H54 (cell line): ENCODE measurements at regions not wholly inside any gene's neighbourhood (a gene's known extent, or its start where the extent isn't known, plus 50 kb on each side); places are given as distances from the start of the nearest gene placed in this dataset.

Source experiments
- DNase-seq: peaks from one replicate; pipeline ENCODE4 v3.0.0; 2011; ENCODE audit warnings: low spot score, mixed read lengths; ENCODE audit not compliant: insufficient read length
- FAIRE-seq: peaks from 3 replicates; lab custom pipeline; 2011; peaks lifted over from hg19 to GRCh38; lab: Jason Lieb, UNC
- POLR2A ChIP-seq: IDR thresholded peaks from 2 replicates; pipeline ENCODE4 v1.6.1; 2011; ENCODE audit warnings: low read depth, mild to moderate bottlenecking, low read length

DNA sequence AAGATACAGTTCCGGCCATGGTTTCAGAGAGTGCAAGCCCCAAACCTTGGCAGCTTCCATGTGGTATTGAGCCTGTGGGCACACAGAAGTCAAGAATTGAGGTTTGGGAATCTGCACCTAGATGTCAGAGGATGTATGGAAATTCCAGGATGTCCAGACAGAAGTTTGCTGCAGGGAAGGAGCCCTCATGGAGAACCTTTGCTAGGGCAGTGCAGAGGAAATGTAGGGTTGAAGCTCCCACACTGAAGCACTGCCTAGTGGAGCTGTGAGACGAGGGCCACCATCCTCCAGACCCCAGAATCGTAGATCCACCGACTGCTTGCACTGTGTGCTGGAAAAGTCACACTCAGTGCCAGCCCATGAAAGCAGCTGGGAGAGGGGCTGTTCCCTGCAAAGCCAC lies 267.5 kb downstream of the OGFRL1 start:
- no peak for TF ChIP-seq POLR2A
- DNase-seq (no peak), FAIRE-seq (no peak)

DNA sequence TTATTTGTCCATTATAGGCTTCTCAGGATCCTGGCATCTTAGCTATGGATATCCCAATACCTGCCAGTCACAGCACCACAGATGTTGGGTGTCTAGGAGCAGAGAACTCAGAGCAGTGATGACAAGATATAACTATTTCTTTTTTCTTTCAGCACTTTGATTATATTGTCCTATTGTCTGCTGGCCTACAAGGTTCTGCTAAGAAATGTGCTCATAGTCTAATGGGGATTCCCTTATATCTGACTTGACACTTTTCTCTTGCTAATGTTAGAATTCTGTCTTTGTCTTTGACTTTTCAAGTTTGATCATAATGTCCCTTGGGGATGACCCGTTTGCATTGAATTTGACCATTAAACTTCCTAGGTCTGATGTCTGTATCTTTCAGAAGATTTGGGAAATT lies 270.4 kb downstream of the OGFRL1 start:
- DNase-seq (no peak), FAIRE-seq (no peak)
- TF ChIP-seq POLR2A = no peak

DNA sequence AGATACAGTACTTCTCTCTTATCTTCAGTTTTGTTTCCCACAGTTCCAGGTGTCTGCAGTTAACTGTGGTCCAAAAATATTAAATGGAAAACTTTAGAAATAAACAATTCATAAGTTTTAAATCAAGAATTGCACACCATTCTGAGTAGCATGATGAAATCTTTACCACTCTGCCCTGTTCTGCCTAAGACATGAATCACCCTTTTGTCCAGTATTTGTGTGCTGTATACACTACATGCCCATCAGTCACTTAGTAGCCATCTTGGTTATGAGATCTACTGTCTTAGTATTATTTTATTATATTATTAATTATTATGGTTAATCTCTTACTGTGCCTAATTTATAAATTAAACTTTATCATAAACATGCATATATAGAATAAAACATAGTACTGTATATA lies 279.0 kb downstream of the OGFRL1 start:
- no peak for TF ChIP-seq POLR2A
- no peak for FAIRE-seq
- DNase-seq = no peak

DNA sequence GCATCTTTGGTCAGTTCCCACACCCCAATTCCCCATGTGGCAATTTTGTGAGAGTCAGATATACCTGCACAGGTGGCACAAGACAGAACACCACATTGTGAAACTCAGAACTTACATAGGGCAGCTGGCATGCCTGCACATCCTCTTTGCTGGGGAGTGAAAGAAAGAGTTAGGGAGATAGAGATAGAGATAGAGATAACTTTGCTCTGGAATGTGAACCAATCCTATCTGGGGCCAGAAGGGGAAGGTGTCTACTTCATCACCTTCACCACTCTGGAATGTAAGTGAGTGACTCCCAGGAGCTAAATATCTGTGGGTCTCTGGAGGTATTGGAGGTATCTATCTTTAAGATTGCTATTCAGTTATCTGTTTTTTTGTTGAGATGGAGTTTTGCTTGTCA lies 289.2 kb downstream of the OGFRL1 start:
- DNase-seq (no peak), FAIRE-seq (no peak)
- TF ChIP-seq POLR2A = no peak

DNA sequence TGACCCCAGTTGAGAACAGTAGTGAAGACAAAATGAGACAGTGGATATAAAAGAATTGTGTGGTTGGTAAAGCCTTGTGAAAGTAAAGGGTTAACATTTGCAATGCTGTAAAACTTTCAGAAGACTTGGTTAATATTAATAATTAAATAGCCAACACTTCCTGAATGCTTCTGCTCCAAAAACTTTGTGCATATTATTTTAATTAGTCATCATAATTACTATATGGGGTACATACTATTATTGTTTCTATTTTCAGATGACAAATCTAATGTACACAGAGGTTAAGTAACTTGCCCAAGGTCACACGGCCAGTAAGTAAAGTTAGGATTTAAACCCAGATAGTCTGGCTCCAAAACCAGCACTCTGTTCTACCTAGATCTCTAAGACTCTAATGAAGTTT lies 291.3 kb downstream of the OGFRL1 start:
- TF ChIP-seq POLR2A = no peak
- FAIRE-seq = no peak

DNA sequence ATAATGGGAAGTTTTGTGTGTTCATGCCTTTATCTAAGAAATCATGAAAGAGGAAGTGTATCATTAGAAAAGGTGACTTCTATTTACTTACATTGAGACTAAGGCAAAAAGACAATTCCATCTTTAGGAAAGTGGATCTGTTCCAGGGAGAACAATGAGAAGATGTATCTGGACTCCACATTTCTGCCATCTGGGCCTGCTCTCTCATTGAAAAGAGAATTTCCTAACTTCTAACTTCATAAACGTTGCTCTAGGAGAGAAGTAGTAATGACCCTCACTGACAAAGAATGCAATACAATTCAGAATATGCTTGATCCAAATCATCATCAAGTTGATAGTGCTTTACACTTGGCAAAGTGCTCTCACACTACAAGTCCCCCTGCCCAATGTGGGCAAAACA lies 294.2 kb downstream of the OGFRL1 start:
- FAIRE-seq (no peak), DNase-seq (no peak)
- no peak for TF ChIP-seq POLR2A

More for the DNA sequence above, 291.3 kb downstream of the OGFRL1 start:
- DNase-seq = no peak

DNA sequence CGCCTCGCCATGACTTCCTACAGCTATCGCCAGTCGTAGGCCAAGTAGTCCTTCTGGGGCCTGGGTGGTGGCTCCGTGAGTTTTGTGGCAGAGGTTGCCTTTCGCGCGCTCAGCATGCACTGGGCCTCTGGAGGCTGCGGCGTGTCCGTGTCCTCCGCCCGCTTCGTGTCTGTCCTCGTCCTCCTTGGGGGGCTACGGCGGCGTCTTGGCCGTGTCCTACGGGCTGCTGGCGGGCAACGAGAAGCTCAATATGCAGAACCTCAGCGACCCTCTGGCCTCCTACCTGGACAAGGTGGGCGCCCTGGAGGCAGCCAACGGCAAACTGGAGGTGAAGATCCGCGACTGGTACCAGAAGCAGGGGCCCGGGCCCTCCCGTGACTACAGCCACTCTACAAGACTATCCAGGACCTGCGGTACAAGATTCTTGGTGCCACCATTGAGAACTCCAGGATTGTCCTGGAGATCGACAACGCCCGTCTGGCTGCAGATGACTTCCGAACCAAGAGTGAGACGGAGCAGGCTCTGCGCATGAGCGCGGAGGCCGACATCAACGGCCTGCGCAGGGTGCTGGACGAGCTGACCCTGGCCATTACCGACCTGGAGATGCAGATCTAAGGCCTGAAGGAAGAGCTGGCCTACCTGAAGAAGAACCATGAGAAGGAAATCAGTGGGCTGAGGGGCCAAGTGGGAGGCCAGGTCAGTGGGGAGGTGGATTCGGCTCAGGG lies 296.3 kb downstream of the OGFRL1 start:
- DNase-seq (no peak), FAIRE-seq (no peak)
- no peak for TF ChIP-seq POLR2A

DNA sequence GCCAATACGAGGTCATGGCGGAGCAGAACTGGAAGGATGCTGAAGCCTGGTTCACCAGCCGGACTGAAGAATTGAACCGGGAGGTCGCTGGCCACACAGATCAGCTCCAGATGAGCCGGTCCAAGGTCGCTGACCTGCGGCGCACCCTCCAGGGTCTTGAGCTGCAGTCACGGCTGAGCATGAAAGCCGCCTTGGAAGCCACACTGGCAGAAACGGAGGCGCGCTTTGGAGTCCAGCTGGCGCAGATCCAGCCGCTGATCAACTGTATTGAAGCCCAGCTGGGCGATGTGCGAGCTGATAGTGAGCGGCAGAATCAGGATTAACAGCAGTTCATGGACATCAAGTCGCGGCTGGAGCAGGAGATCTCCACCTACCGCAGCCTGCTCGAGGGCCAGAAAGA lies 296.9 kb downstream of the OGFRL1 start:
- TF ChIP-seq POLR2A = no peak
- FAIRE-seq = no peak
- no peak for DNase-seq

DNA sequence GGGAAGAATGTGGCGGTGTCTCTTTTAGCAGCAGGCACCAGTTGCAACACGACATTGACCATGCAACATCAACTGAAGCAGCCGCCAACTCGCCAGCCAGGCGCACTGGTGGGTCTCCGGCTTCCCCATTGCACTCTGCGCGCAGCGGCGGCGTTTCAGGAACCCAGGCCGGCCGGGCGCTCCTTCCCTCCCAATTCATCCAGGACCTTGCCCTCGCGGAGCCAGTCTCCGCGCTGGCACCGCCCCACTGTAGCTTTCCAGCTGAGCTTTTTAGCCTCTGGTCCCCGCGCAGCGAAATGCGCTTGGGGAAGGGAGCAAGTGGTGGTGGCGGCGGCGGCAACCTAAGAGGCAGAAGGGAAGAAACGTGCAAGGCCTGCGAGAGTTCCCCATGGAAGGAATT lies 297.9 kb upstream of the RIMS1 start:
- no peak for DNase-seq
- no peak for TF ChIP-seq POLR2A
- no peak for FAIRE-seq

DNA sequence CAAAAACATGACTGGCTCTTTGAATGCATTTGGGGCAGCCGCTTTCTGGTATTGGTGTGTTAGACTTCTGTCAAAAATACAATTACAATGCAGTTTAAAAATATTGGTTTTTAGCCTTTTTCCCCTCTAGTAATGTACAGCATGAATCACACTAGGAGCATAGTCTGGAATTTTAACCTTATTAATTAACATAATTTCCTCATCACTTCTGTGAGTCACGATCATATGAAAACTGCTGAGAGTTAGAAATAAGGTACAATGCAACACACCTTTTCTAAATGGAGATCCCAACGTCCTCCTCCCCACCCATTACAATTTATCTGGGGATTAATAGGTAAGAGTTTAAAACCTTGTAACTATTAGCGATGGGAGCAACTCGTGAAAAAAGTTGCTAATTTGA lies 297.1 kb upstream of the RIMS1 start:
- no peak for TF ChIP-seq POLR2A
- DNase-seq (no peak), FAIRE-seq (no peak)

DNA sequence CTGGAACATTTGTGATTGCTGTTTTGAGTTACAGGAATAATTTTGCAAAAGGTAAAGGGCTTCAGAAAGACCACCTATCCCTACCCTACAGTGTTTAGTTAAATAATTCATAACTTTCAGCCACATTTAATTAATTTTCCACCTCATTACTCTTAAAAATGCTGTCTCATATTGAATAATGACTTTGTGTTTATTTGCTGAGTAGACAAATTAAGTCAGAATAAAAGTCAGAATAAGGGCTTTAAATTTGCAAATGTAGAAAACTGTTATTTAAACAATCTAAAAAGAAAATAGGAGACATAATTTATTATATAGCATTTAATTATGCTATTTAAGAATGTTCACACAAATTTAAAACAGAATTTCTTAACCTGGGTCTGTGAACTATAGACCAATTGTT lies 293.7 kb upstream of the RIMS1 start:
- no peak for TF ChIP-seq POLR2A
- FAIRE-seq (no peak), DNase-seq (no peak)

DNA sequence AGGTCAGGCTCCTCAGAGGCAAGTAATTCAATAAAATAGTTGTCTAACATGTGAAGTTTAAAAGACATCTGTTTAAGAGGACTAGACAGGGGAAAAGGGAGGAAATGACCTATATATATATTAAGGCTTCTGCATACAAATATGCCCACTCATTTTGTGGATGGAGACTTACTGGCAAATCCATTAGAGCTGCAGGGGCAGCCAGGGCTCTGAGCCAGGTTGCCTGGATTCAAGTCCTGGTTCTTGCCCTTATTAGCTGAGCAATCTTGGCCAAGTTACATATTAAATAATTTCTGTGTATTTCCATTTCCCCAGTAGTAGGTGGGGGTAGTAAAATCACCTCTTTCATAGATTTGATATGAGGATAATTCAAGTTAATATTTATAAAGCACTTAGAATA lies 287.0 kb upstream of the RIMS1 start:
- no peak for TF ChIP-seq POLR2A
- FAIRE-seq = no peak
- no peak for DNase-seq

DNA sequence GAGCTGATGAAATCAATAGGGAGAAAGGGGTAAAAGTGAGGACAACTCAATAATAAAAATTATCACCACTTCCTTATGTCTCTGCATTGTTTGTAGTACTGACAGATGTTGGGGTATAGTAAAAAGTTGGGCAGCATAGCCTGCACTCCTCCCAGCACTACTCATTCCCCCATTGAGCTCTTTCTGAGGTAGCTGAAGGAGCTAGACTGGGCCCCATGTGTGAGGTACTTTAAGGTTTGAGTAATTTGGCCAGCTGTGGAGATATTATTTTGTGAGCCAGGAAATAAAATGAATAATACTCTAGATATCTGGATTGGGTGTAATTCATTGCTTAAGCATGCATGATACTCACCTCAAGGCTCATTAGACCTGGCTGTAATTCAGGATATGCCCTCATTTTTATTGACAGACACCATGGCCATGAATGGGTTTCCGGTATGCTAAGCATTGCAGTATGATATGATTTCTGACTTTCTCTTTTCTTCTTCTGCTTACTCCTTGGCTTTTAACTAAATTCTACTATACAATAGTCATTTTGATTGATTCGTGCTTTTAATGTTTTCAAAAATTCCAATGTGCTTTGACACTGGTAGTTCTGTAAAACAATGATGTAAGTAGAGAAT lies 283.9 kb upstream of the RIMS1 start:
- DNase-seq = peak; percentile 26
- TF ChIP-seq POLR2A = no peak
- peak; percentile 96 for FAIRE-seq

DNA sequence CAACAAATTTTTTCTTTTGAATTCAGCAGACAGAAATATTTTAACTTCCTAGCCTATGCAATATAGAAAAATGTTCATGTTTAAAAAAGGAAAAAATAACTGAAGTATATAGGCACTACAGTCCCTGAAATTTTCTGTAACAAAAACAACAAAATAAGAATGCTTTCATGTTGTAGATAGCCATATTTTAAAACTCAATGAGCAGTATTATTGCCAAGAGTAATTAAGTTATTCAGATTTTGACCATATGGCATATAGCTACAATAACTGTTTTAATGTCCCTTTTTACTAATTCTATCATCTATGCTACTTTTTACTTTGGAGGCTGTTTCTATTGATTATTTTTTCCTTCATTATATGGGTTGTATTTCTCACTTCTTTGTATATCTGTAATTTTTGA lies 283.3 kb upstream of the RIMS1 start:
- no peak for TF ChIP-seq POLR2A

DNA sequence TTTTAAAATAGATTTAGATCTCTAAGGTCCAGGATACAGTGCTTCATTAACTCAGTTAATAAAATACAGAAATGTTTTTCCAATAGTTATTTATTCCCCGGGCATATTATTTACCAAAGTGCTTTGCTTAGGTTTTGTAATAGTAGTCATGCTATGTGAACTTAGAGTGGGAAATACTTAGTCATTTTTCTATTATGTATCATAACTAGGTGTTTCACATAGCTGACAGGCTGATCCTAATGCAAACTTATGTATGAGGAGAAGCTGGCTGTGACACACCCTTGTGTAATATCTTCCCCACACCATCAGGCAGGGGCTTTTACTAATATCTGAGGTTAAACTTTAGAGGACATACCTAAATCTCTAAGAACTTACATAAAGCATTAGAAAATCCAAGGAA lies 277.7 kb upstream of the RIMS1 start:
- FAIRE-seq (peak; percentile 50), DNase-seq (no peak)
- TF ChIP-seq POLR2A = no peak

More for the DNA sequence above, 283.3 kb upstream of the RIMS1 start:
- FAIRE-seq (no peak), DNase-seq (no peak)
